Hippocampal formation (tissue), 2 donors: ENCODE measurements at regions not wholly inside any gene's neighbourhood (a gene's known extent, or its start where the extent isn't known, plus 50 kb on each side); places are given as distances from the start of the nearest gene placed in this dataset.

Experiments used
- DNase-seq, 2 donors: peaks; one replicate each; lab custom pipeline; 2025; lab: John Stamatoyannopoulos, UW

DNA sequence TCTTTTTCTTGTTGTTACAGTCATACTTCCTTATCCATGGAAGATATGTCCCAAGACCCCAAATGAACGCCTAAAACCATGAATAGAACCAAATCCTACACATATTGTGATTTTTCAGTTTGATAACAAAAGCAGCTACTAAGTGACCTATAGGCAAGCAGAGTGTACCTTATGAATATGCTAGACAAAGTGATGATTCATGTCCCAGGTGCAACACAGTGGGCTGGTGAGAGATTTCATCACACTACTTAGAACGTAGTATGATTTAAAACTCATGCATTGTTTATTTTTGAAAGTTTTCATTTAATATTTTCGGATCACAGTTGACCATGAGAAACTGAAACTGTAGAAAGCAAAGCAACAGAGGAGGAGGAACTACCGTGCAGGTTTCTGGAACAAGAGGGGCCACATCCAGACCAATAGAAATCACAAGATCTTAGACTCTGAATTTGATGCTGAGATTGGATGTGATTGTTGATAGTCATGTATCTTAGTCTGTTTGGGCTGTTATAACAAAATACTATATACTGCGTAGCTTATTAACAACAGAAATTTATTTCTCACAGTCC, 470.8 kb upstream of the VRK2 start:
- no peak for DNase-seq

DNA sequence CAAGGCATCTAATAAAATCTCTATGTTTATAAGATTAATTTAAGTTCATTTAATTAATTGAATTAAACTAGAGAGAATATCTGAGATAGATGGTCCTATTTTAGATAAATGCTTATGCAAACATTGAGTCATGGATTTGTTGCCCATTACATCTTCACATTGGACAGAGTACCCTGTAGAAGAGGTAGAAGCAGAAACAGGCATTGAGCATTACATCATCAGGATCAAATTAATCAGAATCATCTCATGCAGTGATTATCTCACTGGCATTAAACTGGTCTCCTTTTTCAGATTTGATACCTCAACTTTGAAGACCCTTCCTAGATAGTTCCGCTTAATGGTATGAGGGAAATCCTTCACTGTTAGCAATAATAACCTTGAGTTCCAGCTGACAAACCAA, 469.6 kb upstream of the VRK2 start:
- no peak for DNase-seq

DNA sequence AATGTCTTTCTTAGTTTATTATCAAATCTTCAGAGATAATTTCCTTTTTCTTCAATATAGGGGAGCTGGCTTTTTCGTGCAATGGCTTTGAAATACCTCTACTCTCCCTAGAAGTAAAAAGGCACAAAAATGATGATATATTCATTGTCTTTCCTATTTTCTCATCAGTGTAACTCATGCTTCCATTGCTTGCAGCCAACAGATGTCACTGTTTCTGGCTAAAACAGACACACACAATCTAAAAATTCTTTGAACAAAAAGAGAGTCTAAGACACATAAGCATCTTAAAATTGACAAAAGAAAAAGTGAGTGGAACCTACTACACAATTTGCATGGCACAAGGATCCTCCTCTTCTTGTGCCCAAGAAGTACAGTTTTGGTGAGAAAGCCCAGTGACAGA, 448.7 kb upstream of the VRK2 start:
- no peak for DNase-seq

DNA sequence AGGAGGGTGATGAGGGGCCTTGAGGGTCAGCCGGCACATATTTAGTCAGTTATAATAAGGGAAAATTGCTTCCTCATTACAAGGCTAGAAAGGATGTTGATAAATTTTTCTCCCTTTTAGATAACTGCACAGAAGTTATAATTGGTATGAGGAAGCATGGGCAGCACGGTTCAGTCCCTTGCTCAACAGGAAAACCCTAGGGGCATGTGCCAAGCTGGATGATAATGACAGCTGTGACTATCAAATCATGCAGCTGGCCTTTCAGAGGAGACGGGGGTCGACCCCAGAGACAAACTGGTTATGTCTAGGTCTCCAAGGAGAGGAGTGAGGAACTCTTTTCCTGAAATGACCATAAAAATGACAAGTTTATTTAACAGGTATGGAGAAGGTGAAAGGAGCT, 448.1 kb upstream of the VRK2 start:
- DNase-seq = no peak

DNA sequence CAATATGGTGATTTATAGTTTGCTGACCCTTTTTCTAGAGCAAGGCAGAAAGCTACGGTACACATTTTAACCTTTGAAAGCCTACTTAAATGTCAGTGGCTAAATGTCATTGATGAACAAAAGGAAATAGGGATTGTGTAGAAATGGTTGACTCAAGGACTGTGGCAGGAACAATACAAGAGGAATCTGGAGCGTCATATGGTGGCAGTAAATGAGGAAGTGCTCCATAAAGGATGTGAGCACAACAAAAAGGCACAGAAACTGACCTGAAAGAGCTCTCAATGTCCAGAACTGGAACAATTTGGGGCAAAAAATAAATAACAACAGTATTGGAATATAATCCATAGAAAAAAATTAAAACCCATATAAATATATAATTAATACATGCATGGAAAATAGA, 443.9 kb upstream of the VRK2 start:
- DNase-seq = no peak

DNA sequence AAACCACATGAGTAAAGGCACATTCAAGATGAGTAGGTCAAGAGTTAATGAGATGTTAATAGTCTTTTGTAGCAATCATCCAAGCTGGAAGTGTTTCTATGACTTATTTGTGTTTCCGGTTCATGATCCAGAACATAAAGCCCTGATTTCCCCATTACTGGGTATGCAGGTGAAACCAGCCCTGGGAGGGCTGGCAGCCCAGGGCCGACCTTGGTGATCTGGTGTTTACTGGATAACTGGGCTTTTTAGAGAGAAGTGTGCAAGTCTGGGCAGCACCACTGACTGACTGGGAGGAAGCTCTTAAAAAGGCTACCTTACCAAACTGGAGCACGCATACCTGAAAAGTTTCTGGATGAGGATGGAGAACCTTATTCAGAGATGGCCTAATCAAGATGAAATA, 431.6 kb upstream of the VRK2 start:
- DNase-seq = no peak

DNA sequence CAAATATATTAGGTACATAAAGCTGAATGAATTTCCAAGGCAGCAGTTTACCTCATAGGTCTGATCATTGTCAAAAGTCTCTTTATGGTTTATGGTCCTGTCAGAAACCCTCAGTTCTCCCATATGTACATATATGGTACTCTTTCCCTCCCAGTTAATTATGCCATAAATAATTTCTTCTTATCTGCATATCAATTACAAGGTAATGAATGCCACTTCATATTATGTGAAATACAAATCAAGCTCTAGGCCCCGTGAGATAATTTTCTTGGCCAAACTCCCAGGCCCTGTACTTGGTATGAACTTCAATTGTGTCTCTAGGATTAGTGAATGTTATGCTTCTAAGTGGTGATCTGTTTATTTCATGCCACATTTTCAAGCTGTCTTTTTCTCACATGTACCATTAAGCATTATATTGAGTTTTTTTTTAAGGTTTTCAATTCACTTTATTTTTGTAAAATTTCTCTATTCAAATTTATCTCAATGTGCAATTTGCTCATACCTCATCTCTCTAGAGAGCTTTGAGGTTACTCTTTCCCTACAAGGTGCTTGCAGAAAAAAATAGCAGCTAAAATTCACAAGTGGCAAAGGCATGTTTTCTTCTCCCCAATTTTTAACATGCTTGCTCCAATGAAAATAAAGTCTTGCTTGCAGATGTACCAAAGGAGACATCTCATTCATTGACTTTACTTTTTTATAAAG, 430.6 kb upstream of the VRK2 start:
- no peak for DNase-seq

DNA sequence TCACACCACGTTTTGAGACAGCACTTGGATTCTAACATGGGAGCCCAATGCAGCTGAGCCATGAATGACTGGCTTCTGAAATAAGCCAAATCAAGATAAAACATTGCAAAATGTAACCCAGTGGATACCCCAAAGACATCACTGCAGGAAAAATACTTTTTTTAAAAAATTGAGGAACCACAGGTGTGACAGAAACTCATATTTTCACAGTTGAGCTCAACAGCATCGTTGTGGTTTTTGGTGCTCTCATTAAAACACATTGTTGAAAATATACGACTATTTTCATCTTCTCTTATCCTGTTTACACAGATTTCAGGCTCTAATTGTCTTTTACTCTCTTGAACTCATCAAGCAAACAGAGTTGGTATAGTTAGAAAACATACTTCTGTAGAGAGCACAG, 429.3 kb upstream of the VRK2 start:
- DNase-seq = no peak

DNA sequence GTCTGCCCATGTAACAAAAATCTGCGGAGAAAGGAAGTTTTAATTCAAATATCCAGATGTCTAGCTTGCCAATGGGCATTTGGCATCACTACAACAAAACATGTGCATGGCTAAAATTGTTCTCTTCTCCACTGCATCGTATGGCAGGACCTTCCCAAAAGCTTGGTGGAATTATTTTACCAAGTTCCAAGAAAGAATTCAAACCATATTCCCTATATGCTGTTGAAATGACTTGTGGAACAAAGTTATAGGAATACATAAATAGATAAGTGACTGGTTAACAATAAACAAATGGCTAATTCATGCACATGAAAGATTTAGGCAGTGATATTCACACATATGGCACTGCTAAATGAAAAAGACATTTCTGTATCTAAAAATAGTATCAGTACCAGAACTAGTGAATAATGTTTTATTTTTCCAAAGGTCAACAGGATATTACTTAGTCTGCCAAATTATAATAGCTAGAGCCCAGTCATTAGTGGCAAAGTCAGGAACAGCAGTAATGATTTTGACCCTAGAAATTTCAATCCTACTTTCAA, 425.4 kb upstream of the VRK2 start:
- DNase-seq = no peak

DNA sequence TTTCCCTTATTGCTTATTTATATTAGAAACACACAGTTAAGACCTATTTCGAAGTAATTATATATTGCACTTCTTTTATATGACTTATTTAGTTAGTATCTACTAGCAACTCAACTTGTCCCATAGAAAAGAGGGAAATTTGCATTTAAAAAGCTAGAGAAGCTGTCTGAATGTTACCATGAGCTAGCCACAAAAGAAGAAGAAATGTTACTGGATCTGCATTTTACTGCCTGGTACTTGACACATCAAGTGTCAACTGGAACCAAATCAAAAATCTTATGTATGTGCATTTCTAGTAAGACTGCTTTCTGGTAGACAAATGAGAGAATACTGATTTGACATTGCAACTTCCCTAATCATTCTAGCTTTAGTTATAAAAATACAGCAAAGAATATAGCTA, 424.6 kb upstream of the VRK2 start:
- no peak for DNase-seq

DNA sequence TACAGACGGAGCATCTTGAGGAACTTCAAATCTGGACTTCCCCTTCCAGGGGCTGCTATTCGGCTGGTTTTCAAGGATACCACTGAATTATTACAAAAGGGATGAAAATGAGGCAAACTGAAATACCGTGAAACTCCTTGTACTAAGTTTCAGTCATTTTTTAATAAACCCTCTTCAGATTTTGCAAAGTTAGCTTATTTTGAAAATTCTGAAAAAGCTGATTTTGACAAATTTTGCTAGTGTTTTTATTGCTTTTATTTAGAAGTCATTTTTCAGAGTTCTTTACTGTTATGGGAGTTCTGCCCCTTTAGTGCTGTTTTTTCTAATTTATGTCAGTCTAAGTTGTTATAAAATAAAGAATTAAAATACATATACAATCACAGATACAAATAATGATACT, 390.4 kb upstream of the VRK2 start:
- DNase-seq = no peak

DNA sequence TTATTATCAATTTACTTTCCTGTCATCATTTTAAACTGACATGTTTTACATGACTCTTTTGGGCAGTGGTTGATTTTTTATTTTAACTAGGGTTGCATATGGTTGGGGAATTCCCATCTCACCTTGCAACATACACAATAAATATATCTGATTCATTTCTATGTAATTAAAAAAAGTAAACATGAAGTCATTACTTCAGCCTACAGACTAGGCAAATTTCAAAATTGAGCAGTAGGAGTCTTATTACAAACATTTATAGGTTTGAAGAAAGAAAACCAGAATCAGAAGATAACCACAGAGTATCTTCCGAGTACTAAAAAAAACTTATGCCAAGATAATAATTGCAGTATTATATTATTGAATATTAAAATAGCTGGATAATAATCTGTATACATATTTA, 377.0 kb upstream of the VRK2 start:
- DNase-seq = no peak

DNA sequence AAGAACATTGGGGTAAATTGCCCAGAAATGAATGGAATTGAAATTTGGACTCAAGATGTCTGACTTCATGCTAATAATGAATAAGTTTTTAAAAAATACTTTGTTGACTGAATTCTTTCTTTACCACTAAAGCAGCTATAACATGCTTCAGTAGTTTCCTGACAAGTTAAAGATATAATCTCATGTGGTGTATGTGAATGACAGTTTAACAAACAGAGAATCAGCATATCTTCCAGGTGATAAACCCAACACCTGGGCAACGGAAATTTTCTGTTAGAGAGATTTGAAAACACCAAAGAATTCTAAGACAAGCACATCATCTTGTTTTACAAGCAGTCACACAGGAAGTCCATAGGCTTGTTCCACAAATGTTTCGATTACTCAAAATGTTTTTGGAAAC, 372.6 kb upstream of the VRK2 start:
- no peak for DNase-seq

DNA sequence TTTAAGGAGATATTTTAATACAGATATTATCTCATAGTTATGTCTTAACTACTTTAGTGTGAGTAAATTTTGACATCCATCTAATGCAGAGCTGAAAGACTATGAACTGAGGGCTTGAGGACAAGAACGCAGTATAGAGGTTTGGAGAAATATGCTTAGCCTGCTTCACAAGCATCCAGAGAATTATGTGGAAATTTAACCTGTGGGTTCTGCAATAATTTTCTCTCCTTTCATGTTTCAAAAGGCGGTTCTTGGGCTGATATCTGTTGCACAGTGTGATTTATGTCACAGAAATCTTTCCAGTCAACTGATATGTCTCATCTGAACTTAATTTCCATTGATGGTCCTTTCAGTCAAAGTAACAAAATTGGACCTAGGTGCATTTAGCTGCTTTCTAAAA, 371.9 kb upstream of the VRK2 start:
- no peak for DNase-seq

DNA sequence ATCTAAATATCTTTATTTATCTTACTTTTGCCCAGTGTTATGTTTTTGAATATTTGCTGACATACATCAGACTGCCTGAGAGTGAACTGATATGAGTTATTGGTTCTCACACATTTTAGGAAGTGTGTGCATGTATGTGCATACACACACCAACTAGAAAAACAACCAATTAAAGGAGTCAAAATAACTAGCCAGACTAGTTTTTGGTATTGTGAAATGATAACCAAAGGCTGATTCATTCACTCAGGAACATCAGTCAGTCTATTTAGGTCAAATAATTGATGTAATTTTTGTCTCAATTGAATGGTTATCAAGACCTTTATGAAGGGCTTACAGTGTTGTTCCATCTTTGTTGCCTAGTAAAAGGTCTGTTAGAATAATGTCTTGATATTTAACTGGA, 369.3 kb upstream of the VRK2 start:
- no peak for DNase-seq

DNA sequence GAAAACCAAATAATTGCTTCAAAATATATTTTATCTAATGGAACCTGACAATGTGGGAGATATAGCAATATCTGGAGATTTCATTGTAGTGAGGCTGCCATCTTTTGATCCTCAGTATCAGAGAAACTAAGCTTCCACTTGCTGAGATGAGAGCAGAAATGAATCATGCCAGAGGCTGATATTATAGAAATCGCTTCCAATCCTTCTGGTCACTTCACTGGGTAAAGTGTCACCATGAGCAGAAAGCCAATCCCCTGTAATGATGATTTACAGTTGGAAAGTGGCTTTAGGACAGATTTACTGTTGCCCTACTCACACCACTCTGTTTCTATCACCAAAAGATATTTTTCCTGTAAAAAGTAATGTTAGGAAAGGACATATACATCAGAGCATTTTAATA, 365.0 kb upstream of the VRK2 start:
- no peak for DNase-seq

DNA sequence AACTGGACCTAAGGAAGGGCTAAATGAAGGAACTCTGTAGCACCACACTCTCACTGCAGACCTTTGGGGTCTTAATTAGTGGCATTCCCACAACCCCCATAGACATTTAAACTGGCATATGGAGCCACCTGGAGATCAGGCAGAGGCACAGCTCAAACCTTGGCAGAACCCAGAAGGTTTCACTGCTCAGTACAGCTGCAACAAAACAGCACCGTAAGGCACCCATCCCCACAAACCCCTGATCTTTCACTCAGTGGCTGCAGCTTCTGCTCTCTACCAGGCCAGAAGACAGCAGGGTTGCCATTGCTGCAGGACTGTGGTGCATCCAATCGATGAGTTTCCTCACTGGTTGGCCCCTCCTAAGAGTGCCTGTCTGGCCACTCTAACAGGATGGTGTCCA, 361.6 kb upstream of the VRK2 start:
- DNase-seq = no peak

DNA sequence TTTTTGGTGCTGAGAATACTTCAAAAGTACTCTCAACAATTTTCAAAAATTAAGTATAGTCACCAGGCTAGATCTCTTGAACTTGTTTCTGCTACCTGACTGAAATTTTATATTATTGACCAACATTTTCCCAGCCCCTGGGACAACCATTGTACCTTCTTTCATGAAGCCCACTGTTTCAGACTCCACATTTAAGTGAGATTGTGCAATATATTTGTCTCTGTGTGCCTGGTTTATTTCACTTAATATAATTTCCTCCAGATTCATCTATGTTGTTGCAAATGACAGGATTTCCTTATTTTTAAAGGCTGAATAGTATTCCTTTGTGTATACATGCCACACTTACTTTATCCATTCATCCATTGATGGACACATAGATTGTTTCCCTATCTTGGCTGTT, 354.2 kb upstream of the VRK2 start:
- DNase-seq = no peak

DNA sequence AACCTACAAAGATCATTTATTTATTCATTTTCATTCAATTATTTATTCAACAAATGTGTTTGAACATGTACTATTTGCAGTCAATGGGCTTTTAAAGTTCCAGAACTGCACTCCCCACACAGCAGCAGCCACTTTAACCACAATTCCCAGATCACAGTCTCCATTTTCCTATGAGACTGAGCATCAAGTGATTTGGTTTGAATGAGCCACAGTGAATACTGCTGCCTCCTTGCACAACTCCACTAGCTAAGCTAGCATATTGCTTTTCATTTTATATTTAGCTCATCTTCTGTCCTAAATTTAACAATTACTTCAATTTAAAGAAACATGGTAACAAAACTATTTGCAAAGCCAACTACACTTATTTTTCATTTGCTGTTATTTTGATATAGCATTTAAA, 353.4 kb upstream of the VRK2 start:
- no peak for DNase-seq

DNA sequence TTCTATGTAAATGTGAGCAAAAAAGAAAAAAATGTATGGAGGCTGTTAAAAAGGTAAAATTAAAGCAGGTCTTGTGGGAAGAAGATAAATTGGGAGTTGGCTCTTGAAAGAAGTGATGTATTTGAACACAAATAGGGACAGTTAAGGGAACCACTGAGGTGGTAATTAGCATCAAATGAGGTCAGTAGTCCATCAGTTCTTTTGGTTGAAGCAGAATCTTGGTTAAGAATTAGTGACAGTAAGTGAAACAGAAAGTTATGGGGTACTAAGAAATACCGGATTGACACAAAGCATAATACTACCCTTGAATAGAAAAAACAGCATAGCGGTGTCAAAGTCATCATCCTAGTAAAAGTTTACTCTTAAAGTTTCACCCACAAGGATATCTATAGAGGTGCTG, 352.6 kb upstream of the VRK2 start:
- DNase-seq = no peak

DNA sequence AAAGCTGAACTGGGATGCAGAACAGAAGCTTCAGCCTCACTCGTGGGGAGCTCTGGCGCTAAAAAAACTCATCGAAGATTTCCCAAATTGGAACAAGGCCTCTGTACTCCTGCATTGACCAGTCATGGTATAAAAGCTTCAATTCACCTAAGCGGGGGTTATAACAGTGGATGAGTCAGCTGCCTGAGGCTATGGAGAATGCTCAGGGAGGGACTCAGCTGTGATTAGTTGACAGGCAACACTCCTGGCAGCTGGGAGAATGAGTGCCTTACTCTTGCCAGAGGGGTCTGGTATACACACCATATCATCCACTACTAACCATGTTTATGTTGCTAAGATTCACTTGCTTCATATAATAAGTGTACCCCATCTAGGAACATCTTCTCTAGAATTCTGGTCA, 350.6 kb upstream of the VRK2 start:
- DNase-seq = no peak

DNA sequence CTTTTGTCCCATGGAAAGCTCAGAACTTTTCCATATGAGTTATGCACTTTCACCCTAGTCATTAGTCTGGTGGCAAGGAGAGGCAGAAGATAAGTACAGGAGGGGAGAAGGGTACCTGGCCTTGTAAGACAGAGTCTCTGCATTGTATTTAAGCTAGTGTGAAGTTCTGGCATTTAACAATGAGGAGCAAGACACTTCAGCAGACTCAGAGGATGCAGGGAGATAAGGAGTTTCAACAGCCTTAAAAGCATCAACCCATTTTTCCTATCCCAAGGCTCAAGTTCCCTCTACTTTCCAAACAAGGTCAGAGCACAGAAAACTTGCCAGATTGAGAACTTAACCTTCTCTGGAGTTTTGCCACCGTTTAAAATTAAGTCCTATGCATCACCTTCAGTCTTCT, 348.2 kb upstream of the VRK2 start:
- DNase-seq = no peak

DNA sequence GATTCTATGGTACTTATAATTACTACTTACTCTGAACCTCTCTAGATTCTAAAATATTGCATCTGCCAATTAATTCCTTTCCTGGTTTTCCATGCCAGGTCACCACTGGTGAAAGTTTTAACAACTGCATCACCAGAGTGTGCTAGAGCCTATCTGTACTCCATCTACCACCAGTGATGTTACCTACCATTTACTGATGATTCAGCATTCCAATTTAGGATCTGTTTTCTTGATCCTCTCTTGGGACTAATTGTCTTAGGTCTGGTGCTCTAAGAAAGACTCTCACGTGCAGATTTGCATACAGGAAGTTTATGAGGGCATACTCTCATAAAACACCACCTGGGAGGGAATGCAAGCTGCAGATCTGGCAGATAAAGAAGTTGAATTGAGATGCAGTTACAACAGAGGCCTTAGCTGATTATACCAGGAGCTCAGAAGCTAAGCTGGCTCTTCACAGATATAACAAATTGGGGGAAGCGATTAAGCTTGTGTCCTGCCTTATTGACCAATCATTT, 347.6 kb upstream of the VRK2 start:
- DNase-seq = no peak

DNA sequence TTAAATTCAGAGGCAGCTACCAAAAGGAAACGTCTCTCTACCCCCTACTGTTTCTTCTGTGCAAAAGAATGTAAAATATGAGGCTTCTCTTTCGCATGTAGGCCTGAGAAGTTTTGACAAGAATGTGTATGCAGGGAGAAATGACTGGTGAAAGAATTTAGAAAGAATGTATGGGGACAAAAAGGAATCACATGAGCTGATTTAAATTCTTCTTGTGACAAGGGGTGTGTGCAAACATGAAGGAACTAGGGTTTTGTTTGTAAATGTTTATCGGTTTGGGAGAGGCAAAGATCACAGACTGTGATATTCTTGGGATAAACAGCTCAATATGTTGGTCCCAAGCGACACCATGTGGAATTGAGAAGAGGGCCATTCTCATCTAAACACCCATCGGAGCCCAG, 345.2 kb upstream of the VRK2 start:
- no peak for DNase-seq
